Mesendoderm (in vitro differentiated cells): ENCODE measurements at regions not wholly inside any gene's neighbourhood (a gene's known extent, or its start where the extent isn't known, plus 50 kb on each side); places are given as distances from the start of the nearest gene placed in this dataset.
"Not testable (repeated sequence)": the region's sequence is repeated elsewhere in the genome, so short reads cannot be mapped to it uniquely, and the experiment has no call there.

Source experiments
- DNase-seq: peaks from one replicate; pipeline ENCODE4 v3.0.0; 2013
- H2AK5ac ChIP-seq: 2 replicates; pipeline ENCODE4 v1.6.1; 2013; ENCODE audit warnings: low read length, inconsistent platforms
- H2BK120ac ChIP-seq: 2 replicates; pipeline ENCODE4 v1.6.1; 2013; ENCODE audit warnings: low read depth, mild to moderate bottlenecking, low read length, moderate library complexity, mixed read lengths
- H2BK15ac ChIP-seq: replicated peaks from 2 replicates; pipeline ENCODE4 v1.6.1; 2013; ENCODE audit warnings: low read depth, mild to moderate bottlenecking, moderate library complexity
- H2BK5ac ChIP-seq: 2 replicates; pipeline ENCODE4 v1.6.1; 2013; ENCODE audit warnings: low read length, inconsistent platforms
- H3K18ac ChIP-seq: 2 replicates; pipeline ENCODE4 v1.6.1; 2013; ENCODE audit warnings: mild to moderate bottlenecking, low read length, mixed read lengths
- H3K23ac ChIP-seq: one replicate; pipeline ENCODE4 v1.6.1; 2013; ENCODE audit warnings: low read length
- H3K27ac ChIP-seq: 2 replicates; pipeline ENCODE4 v1.5.1; 2013; ENCODE audit warnings: low read depth, mild to moderate bottlenecking, inconsistent platforms, low read length, moderate library complexity
- H3K27me3 ChIP-seq: 2 replicates; pipeline ENCODE4 v1.6.1; 2013; ENCODE audit warnings: low read length, control low read depth, mild to moderate bottlenecking, inconsistent platforms; ENCODE audit not compliant: insufficient read depth, poor library complexity
- H3K36me3 ChIP-seq: 2 replicates; pipeline ENCODE4 v1.6.1; 2013; ENCODE audit warnings: low read length, inconsistent platforms; ENCODE audit not compliant: control insufficient read depth, insufficient read depth
- H3K4ac ChIP-seq: one replicate; pipeline ENCODE4 v1.6.1; 2013; ENCODE audit warnings: low read depth, mild to moderate bottlenecking, low read length, moderate library complexity
- H3K4me1 ChIP-seq: 2 replicates; pipeline ENCODE4 v1.6.1; 2013; ENCODE audit warnings: low read depth, low read length, inconsistent platforms; ENCODE audit not compliant: control insufficient read depth
- H3K4me2 ChIP-seq: 2 replicates; pipeline ENCODE4 v1.6.1; 2013; ENCODE audit warnings: low read length
- H3K4me3 ChIP-seq: 2 replicates; pipeline ENCODE4 v1.5.1; 2013; ENCODE audit warnings: mild to moderate bottlenecking, low read length
- H3K56ac ChIP-seq: one replicate; pipeline ENCODE4 v1.6.1; 2013; ENCODE audit warnings: low read length
- H3K79me1 ChIP-seq: 2 replicates; pipeline ENCODE4 v1.6.1; 2013; ENCODE audit warnings: low read length, inconsistent platforms
- H3K79me2 ChIP-seq: 2 replicates; pipeline ENCODE4 v1.6.1; 2013; ENCODE audit warnings: mild to moderate bottlenecking, low read length; ENCODE audit not compliant: control insufficient read depth, insufficient read depth
- H3K9ac ChIP-seq: 2 replicates; pipeline ENCODE4 v1.6.1; 2013; ENCODE audit warnings: low read length, inconsistent platforms
- H4K5ac ChIP-seq: one replicate; pipeline ENCODE4 v1.6.1; 2013; ENCODE audit warnings: low read length
- H4K8ac ChIP-seq: one replicate; pipeline ENCODE4 v1.6.1; 2013; ENCODE audit warnings: low read depth, mild to moderate bottlenecking, control low read depth, low read length, moderate library complexity
- WGBS: extraction: QIAGEN DNeasy Blood & Tissue Kit; methylation state at CpG from one replicate; pipeline ENCODE4 v1.1.7; 2013; ENCODE audit warnings: low lambda C conversion rate, missing lambda C conversion rate; ENCODE audit not compliant: insufficient coverage; ENCODE audit errors: extremely low coverage; 5-methylcytosine and 5-hydroxymethylcytosine counted together

- H3K56ac ChIP-seq = no peak overlapping the region
- no peak overlapping the region for H2BK120ac ChIP-seq
- H2BK15ac ChIP-seq = no peak overlapping the region
- no peaks in the 10 kb centered on the region for H3K79me1 ChIP-seq
- no peaks in the 10 kb centered on the region for H3K4me1 ChIP-seq
- no peak overlapping the region for H3K4ac ChIP-seq
- H4K8ac ChIP-seq = no peak overlapping the region
- H3K18ac ChIP-seq = no peak overlapping the region
- H3K79me2 ChIP-seq = no peaks in the 10 kb centered on the region
- H3K4me3 ChIP-seq = no peak overlapping the region
- DNase-seq = no peak
- no peak overlapping the region for H3K9ac ChIP-seq
- no peaks in the 10 kb centered on the region for H3K36me3 ChIP-seq
- no peaks in the 10 kb centered on the region for H3K27me3 ChIP-seq
- H2AK5ac ChIP-seq = no peak overlapping the region
- no peak overlapping the region for H3K27ac ChIP-seq
- no peak overlapping the region for H2BK5ac ChIP-seq
- H4K5ac ChIP-seq = no peak overlapping the region
- no peak overlapping the region for H3K23ac ChIP-seq
- H3K4me2 ChIP-seq = no peak overlapping the region
These were observed 51.5 kb downstream of the CRPPA start for GRCh38 chr7:16369855-16370254.

- H3K9ac ChIP-seq, H3K4me2 ChIP-seq, H2AK5ac ChIP-seq, H3K27ac ChIP-seq, H3K36me3 ChIP-seq, H3K79me2 ChIP-seq, H3K4me1 ChIP-seq, H4K5ac ChIP-seq, H3K56ac ChIP-seq, H3K4ac ChIP-seq, H4K8ac ChIP-seq, H3K79me1 ChIP-seq, H3K4me3 ChIP-seq, H3K18ac ChIP-seq, H2BK120ac ChIP-seq, H3K27me3 ChIP-seq, H2BK5ac ChIP-seq, H2BK15ac ChIP-seq, DNase-seq, H3K23ac ChIP-seq: not testable (repeated sequence)
- no CpG with 5 or more reads among the region's 2 CpGs for WGBS
These were observed 52.0 kb downstream of the CRPPA start for GRCh38 chr7:16369309-16369708.

GRCh38 chr7:16368885-16369284 lies 52.5 kb downstream of the CRPPA start:
- no peak overlapping the region for H3K4me2 ChIP-seq
- no peaks in the 10 kb centered on the region for H3K79me2 ChIP-seq
- no peaks in the 10 kb centered on the region for H3K27me3 ChIP-seq
- no peaks in the 10 kb centered on the region for H3K4me1 ChIP-seq
- H2BK5ac ChIP-seq = no peak overlapping the region
- no peak overlapping the region for H3K27ac ChIP-seq
- no peak overlapping the region for H3K56ac ChIP-seq
- H3K9ac ChIP-seq = no peak overlapping the region
- H4K5ac ChIP-seq = no peak overlapping the region
- DNase-seq = no peak
- WGBS = no CpG with 5 or more reads among the region's 3 CpGs
- no peak overlapping the region for H3K23ac ChIP-seq
- H3K79me1 ChIP-seq = no peaks in the 10 kb centered on the region
- no peaks in the 10 kb centered on the region for H3K36me3 ChIP-seq
- H3K4ac ChIP-seq = no peak overlapping the region
- no peak overlapping the region for H2AK5ac ChIP-seq
- no peak overlapping the region for H4K8ac ChIP-seq
- H3K18ac ChIP-seq = no peak overlapping the region
- H3K4me3 ChIP-seq = no peak overlapping the region
- H2BK120ac ChIP-seq = no peak overlapping the region
- H2BK15ac ChIP-seq = no peak overlapping the region

- Histone ChIP-seq H3K79me2 (no peaks in the 10 kb centered on the region), H3K9ac (no peak overlapping the region), H4K8ac (no peak overlapping the region), H3K56ac (no peak overlapping the region), H3K27ac (no peak overlapping the region), H3K23ac (no peak overlapping the region), H2BK120ac (no peak overlapping the region), H3K27me3 (no peaks in the 10 kb centered on the region), H3K79me1 (no peaks in the 10 kb centered on the region), H3K36me3 (no peaks in the 10 kb centered on the region), H4K5ac (no peak overlapping the region), H2BK15ac (no peak overlapping the region), H2BK5ac (no peak overlapping the region), H3K4me1 (no peaks in the 10 kb centered on the region), H2AK5ac (no peak overlapping the region), H3K4me3 (no peak overlapping the region), H3K18ac (no peak overlapping the region), H3K4ac (no peak overlapping the region), H3K4me2 (no peak overlapping the region)
- WGBS = no CpG with 5 or more reads among the region's 1 CpG
- DNase-seq = no peak
These were observed 54.2 kb downstream of the CRPPA start for GRCh38 chr7:16367115-16367514.

GRCh38 chr7:16365952-16366351 lies 55.4 kb downstream of the CRPPA start:
- Histone ChIP-seq H3K27me3 (no peaks in the 10 kb centered on the region), H3K4me1 (no peaks in the 10 kb centered on the region), H3K4ac (no peak overlapping the region), H3K9ac (no peak overlapping the region), H3K36me3 (no peaks in the 10 kb centered on the region), H4K5ac (no peak overlapping the region), H2BK15ac (no peak overlapping the region), H3K27ac (no peak overlapping the region), H3K4me2 (no peak overlapping the region), H2AK5ac (no peak overlapping the region), H2BK5ac (no peak overlapping the region), H3K4me3 (no peak overlapping the region), H3K79me2 (no peaks in the 10 kb centered on the region), H3K23ac (no peak overlapping the region), H3K56ac (no peak overlapping the region), H2BK120ac (no peak overlapping the region), H3K18ac (no peak overlapping the region), H3K79me1 (no peaks in the 10 kb centered on the region), H4K8ac (no peak overlapping the region)
- no peak for DNase-seq
- WGBS = no CpG with 5 or more reads among the region's 3 CpGs

GRCh38 chr7:16365177-16365576 lies 56.2 kb downstream of the CRPPA start:
- Histone ChIP-seq H3K18ac (no peak overlapping the region), H3K27ac (no peak overlapping the region), H3K4me2 (no peak overlapping the region), H3K79me2 (no peaks in the 10 kb centered on the region), H2BK120ac (no peak overlapping the region), H3K9ac (no peak overlapping the region), H3K27me3 (no peaks in the 10 kb centered on the region), H3K36me3 (no peaks in the 10 kb centered on the region), H3K79me1 (no peaks in the 10 kb centered on the region), H3K4me1 (no peaks in the 10 kb centered on the region), H2BK15ac (no peak overlapping the region), H3K56ac (no peak overlapping the region), H3K23ac (no peak overlapping the region), H4K8ac (no peak overlapping the region), H3K4me3 (no peak overlapping the region), H4K5ac (no peak overlapping the region), H3K4ac (no peak overlapping the region), H2AK5ac (no peak overlapping the region), H2BK5ac (no peak overlapping the region)
- WGBS = no CpG with 5 or more reads among the region's 1 CpG
- no peak for DNase-seq
